CD4-positive, alpha-beta T cell treated with Interleukin-4 for 4 hours (primary cell): ENCODE measurements at regions not wholly inside any gene's neighbourhood (a gene's known extent, or its start where the extent isn't known, plus 50 kb on each side); places are given as distances from the start of the nearest gene placed in this dataset.
"Not testable (repeated sequence)": the region's sequence is repeated elsewhere in the genome, so short reads cannot be mapped to it uniquely, and the experiment has no call there.

Experiments used
- DNase-seq: peaks from one replicate; pipeline ENCODE4 v3.0.0-alpha.2; 2020

DNA sequence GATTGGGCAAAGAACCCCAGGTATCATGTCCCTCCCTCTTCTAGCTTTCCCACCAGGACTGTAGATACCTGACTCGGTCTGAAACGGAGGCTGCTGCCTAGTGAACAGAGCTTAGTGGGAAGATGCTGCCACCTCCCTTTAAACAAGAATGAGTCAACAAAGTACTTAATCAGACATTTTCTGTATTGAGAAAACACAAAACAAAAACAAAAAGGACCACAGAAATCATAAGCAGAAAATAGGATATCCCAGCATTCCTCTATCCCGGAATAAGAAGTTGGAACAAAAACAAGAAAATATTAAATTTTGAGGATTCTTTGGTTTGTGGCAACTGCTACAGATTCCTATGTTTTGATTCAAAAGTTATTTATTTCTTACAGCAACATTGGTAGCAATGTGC lies 51.7 kb upstream of the COL8A1 start:
- no peak for DNase-seq

DNA sequence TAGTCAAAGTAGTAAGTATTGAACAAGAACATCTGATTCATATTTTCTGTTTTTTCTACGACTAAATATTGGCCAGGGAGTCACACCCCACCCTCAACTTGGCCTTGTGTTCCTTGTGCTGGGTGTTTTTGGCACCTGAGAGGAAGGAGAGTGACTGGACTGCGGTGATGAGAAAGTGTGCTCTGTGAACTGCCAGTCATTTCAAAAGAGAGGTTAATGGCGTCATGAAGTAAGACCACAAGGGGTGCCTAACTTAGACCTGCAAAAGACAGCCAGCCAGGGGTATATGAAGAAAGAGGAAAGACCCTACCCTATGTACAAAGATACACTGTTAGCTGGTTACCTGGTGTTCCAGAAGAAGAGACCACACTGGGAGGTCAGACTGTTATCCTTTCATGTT lies 58.4 kb upstream of the COL8A1 start:
- DNase-seq = no peak

DNA sequence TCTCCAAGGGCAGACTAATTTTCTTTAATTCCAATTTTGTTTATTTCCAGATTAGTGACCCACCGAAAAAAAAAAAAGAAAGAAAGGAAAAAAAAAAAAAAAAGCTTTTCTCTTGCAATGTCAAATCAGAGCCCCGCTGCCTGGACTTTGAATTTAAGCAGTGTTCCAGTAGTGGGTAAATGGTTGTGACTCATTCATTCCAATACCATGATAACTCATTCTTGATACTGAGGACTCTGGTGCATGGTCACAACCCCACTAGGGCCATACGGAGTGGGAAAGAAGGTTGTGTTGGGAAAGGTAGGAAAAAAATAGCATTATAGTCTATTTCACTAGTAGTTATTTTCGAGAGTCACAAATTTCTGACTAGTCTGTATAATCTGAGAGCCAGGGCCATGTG lies 59.1 kb upstream of the COL8A1 start:
- no peak for DNase-seq

DNA sequence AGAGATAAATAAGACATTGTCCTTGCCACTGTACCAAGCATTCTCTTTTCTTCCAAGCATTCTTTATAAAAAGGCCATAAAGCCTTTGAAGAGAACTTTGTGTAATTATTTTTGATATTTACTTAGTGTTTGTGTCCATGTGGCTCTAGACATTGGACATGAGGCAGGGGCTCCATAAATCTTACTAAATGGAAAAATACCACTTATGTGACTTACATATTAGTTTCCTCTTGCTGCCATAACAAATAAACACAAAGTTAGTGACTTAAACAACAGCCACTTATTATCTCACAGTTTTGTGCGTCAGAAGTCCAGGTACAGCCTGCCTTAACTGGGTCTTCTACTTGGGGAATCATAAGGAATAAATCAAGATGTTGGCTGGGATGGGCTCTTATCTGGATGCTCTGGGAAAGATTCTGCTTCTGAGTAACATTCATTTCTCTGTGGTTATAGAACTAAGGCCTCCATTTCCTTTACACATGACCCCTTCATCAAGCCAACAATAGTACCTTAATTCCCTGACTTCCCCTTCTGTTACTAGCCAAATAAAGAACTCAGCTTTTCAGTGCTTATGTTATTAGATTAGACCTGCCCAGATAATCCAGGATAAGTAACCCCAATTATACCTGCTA lies 59.9 kb upstream of the COL8A1 start:
- DNase-seq = no peak

DNA sequence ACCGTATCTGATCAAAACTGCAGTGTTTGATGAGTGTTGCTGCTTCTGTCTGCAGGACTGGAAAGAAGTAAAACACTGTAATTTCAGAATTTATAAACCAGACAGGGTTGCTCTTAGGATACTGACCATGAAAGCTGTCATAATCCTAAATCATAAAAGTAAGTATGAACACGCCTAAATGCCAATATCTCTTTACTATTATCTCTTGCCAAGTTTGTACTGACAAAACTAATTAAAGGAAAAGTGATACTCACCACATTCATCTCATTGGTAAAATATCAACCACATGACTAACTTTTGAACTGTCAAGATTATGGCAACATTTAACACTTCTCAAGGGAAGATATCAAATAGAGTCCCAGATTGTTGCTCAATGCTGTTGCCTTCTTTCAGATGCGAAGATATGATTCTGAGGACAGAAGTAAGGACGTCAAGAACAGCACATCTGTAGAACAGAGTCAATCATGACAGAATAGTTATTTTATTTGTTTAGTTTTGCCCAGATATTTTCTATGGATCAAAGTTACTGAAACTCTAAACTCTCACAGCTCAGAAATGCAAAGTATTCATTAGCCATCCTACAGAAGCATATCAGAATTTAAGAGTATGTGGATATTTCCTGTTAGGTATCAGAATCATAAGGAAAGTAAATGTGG lies 61.4 kb upstream of the COL8A1 start:
- DNase-seq = no peak

DNA sequence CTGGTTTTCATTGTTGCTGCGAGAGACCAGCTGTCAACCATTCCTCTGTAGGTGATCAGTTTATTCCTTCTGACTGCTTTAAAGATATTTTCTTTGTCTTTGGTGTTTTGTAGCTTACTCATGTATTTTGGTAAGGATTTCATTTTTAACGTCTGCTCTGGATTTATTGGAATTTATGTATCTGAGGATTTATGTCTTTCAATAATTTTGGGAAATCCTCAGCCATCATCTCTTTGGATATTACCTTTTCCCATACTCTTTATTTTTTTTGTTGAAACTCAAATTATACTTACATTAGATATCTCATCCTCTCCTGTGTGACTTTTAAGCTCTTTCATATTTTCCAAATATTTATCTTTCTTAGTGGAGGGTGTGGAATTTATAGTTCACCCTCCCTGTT lies 62.7 kb upstream of the COL8A1 start:
- no peak for DNase-seq

DNA sequence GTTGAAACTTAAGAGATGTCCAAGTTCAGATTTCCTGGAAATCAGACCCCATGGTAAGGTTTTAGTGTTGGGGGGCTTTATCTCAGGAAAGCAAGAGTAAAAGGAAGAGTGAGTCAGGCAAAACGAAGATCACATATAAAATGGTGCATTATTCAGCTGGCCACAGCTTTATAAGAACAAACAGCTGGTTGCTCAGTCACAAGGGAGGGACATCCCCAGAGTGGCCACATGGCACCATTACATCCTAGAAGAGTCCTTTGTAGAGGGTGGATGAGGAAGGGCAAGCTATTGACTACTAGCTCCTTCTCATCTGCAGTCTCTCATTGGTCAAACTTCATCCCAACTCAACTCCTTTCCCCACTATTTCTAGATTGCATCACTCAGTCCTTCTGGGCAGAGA lies 68.3 kb upstream of the COL8A1 start:
- no peak for DNase-seq

DNA sequence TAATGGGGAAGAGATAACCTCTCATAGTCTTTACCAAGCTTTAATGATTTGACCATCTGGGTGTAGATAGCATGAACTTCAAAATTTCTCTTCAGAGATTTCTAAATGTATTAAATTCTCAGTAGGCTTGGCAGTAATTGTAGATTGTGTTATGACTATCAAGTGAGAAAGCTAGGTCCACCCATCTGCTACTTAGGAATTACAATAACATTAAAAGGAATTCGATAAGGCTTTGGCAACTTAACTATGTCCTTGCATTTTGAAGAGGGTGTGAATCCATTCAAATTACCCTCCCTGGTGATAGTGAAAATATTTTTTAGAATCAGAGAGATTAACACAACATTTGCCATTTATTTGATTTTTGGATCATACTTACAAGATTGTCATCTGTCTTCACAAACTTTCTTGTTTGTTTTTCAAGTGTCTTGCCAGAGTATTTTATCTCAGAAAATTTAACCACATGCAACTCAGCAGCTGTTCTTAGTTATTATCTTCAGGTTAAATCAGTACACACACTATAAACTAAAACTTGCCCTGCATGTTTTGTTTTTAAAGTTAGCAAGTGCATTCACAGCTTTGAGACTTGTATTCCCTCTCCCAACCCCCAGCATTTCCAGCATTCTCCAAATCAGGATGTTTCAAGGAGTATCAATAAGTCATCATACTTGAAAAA lies 69.6 kb upstream of the COL8A1 start:
- DNase-seq = no peak

DNA sequence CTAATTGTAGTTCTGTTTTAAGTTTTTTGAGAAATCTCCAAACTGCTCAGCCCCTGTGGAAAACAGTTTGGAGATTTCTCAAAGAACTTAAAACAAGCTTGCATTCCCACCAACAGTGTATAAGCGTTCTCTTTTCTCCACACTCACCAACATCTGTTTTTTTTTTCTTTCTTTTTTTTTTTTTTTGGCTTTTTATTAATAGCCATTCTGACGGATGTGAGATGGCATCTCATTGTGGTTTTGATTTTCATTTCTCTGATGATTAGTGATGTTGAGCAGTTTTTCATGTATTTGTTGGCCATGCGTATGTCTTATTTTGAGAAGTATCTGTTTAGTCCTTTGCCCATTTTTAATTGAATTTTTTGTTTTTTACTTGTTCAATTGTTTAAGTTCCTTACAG lies 73.1 kb upstream of the COL8A1 start:
- no peak for DNase-seq

DNA sequence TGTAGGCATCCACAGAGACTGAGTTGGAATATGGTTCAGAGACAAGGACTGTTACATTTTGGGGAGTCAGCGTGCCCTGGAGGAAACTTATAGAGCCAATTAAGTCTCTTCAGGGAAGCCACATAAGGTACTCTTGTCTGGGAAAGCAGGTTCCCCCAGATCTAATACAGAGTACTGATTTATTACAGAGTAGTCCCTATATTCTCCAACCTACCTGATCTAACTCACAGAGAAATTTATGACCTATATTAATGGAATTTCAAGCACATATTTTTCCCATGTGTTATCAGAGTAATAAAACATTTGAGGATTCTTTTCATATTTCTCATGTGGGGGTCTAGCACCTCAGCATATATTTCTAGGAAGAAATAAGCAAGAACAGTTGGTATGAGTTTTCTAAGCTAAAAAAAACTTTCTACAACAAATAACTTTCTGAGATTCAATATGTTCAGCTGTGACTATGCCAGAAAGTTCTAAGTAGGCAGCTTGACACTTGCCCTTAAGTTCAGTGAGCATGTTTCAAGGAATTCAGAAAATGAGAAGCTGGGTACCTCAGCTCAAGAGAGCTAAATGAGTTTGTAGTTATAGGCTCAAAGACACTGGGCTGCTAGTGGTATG lies 75.3 kb upstream of the COL8A1 start:
- no peak for DNase-seq

DNA sequence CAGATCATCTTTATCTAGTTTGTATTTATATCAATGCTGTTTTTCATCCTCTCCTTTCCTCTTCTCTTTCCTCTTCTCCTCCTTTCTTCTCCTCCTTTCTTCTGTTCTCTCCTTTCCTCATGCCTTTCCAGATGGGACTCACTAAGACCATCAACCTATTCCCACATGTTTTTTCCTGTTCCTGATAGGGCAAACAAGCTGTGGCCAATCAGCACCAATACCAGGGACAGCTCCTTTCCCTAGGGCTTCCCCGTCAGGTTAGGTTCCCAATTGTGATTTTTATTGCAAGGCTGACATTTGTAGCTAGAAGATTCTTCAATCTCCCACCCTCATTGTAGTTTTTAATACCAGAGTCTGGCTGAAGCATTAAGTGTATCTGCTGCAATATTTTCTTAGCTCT lies 76.3 kb upstream of the COL8A1 start:
- no peak for DNase-seq

DNA sequence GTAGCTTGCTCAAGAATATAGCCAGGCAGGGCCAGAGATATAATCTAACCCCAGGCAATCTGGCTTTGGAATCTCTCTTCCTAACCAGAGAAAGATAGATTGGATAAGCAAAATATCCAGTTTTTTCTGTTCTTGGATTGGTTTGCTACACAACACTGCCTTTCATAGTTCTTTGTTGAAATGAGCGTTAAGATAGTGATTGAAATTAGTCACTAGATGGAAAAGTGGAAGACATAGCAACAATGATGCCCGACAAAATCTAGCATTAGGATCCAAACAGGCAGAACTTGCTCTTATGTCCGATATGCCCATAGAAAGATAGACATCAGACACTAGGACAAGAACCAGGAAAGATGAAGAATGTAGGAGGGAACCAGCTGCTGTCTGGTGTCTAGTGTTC lies 77.3 kb upstream of the COL8A1 start:
- no peak for DNase-seq

DNA sequence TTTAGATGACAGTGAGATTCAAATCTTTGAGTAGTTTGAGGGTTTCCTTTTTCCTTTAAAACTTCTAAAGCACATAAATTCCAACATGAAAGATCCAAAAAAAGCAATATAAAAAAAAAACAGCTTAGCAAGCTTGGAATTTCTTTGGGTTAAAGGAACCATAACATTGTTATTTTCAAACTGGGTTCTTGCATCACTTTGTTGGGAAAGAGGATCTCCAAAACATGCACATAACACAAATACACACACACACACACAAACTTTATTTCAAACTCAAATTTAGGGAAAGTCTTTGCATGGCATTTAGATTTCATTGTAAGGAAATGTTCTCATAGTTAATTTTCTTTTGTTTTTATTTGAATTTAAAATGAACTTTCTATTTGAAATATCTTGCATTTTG lies 79.2 kb upstream of the COL8A1 start:
- no peak for DNase-seq

DNA sequence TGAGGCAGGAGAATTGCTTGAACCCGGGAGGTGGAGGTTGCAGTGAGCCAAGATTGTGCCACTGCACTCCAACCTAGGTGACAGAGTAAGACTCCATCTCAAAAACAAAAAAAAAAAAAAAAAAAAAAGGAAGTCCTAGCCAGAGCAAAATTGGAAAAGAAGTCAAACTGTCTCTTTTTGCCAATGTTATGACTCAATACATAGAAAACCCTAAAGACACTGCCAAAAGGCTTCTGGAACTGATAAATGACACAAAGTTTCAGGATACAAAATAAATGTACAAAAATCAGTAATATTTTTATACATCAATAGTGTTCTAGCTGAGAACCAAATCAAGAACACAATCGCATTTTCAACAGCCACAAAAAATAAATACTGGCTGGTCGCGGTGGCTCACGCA lies 82.5 kb upstream of the COL8A1 start:
- not testable (repeated sequence) for DNase-seq

DNA sequence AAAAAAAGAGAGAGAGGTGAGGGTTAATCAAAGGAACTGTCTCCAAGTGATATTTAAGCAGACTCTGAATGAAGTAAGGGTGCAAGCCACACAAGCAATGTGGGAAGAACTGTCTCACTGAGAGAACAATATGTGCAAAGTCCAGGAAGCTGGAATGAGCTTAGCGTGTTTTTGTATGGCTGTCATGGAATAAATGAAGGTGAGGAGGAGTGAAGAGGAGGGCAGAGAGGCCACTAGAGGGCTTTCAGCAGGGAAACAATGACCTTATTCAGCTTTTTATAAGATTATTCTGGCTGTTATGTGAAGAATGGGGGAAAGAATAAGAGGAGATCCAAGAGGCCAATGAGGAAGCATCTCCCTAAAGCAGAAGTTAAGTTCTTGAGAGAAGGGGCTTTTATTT lies 86.9 kb upstream of the COL8A1 start:
- no peak for DNase-seq

DNA sequence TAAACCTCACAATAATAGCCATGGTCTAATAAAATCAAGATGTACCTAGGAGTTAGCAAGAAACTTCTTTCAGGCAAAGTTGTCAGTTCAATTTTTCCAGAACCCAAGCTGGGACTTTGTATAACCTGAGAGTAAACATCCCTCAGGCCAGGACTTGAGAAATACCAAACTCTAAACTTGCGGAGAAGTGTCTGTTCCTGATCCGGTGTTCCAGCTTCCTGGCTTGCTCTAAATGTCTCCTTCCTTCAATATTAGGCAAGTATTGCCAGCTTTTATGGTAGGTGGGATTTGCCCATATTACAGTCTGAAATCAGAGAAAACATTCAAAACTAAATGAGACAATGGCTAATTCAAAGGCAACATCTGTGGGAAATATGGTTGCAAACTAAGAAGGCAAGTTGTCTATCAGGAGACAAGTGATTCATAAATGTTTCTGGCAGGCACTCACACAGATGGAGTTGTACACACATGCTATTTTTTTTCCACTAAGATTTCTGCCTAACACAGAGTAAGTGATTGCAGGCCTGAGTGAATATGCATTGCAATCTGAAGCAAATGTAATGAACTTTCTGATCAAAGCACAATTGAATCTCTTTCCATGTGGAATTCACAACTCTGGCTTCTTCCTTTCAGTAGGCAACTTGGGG lies 88.3 kb upstream of the COL8A1 start:
- DNase-seq = no peak

DNA sequence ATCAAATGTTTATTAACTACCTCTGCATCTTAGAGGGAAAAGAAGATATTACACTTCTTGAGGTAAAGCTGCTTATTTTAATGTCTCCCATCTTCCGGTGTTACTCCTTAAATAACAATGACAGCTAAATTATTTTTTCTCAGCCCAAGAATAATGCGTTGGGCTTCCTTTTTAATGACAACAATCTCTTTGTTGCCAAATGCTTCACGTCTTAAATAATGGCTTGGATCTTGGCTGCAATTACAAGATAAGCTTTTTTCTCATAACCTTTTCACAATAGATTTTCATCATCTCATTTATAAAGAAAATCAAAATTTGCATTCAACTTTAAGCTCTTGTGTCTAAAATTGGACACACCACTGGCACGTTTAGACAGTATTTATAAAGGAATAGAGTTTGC lies 89.2 kb upstream of the COL8A1 start:
- no peak for DNase-seq

DNA sequence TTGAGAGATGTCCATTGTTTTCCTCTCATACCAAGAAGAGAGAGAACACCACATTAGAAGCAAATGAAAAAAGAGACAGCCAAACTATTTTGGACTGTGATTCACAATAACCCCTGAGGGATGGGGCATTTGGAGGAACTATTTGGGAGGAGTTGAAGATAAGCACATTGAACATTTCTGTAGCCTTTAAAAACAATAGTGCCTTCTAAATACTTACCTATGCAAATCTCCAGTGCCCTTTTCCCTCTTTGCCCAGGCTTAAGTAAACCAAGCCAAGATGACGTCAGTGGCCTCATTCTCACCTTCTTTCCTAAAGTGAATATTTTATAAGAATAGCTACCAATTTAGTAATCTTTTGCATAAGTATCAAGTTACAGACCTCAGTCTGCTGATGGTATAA lies 89.7 kb upstream of the COL8A1 start:
- DNase-seq = no peak

DNA sequence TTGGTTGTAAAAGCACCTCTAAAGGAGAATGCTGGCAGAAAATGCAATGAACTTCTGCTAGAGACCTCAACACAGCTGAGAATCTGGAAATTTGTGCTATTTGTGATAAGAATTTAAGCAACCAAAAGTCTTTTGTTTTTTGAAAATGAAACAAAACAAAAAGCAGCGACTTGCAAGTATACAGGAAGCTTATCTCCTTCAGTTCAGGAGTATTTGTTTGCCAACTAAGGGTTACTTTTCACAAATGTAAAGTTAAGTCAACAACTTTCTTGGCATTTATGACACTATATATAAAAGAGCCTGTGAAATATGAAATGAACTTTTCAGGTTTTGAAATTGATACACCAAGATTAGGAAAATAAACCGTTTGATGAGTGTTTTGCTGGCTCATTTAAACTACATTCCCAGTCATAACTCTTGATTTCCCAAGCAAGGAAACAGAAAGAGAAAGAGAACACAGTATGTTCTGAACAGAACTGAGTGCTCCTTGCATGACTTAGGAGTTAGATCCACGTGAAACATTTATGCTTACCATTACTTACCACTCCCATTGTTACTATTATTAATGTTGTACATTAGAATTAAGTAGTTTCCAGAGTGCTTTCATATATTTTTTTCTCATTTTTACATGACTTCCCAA lies 92.3 kb upstream of the COL8A1 start:
- no peak for DNase-seq

DNA sequence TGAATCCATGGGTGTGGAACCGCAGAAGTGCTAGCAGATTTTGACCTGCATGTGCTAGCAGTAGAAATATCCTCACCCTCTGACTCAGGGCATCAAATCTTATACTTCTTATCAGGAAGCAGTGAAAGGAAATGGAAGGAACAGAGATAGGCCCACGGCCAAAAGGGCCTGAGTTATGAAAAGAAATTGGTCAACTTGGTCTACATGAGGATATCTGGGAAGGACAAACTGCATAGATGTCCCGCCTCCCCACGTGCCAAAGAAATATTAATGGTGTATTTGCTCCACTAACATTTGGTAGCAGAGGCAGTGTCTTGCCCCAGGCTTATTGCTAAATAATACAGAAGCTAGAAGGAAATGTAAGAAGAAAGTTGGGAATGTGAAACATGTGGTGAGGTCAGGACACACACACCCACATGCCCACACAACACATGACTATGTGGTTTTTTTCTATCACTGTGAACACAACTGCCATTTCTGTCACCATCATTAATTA lies 93.6 kb upstream of the COL8A1 start:
- no peak for DNase-seq

DNA sequence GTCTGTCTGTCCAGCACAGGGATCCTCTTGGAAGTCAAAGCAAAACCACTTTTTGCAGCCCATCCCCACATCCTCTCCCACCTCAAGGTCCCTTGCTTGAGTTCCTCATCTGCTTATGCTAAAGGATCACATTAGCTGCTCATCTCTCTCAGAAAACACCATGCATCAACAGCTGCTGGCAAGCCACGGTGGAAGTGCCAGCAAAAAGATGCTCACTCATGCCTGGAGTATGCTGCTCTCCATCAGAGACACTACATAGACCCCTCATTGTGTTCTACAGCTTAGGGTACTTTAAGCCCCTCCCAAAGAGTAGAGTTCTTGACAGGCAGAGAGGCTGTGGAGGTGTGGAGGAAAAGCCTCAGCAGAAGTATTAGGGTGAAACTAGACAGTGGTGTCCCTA lies 94.6 kb upstream of the COL8A1 start:
- no peak for DNase-seq

DNA sequence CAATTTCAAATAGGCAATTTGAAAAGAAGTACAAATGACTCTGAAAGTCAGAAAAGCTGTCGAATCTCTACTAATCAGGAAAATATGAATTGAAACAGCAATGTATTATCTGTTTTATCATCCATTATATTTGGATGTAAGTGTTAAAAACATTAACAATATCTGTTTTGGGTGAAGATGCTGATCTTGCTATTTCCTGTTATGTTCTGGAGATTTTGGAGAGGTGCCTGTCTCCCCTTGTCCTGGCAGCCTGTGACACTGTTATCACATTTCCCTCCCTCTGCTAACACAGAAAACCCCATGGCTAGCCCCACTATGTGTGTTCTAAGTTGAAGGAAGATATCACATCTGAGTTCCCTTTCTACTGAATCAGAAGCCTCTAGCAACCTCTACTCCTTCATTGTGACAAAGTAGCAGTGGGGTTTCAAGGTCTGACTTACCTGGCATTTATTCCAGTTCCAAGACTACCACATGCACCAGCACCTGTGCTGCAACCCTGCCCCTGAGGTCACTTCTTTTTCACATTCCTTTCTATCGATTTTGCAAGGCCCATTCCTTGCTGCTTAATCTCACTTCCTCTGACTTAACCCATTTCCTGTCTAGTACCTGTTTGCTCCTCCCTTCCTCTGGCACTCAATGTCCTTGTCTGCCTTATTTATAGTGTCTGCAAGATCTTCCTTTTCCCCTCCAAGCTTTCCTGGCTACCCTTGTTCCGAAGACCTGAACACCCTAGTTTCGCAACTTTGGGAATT lies 95.5 kb upstream of the COL8A1 start:
- DNase-seq = no peak
